Mammary epithelial cell (primary cell): ENCODE measurements at regions not wholly inside any gene's neighbourhood (a gene's known extent, or its start where the extent isn't known, plus 50 kb on each side); places are given as distances from the start of the nearest gene placed in this dataset.
"Not testable (repeated sequence)": the region's sequence is repeated elsewhere in the genome, so short reads cannot be mapped to it uniquely, and the experiment has no call there.

Experiments
- EZH2 ChIP-seq: IDR thresholded peaks from 2 replicates; pipeline ENCODE4 v1.6.1; 2012; ENCODE audit warnings: low read length, inconsistent platforms, borderline replicate concordance
- TF ChIP-seq, protein P1 (sequence below), 2 donors: IDR thresholded peaks in 1 of 2; conservative IDR thresholded peaks in 1 of 2; 2 replicates each; pipeline ENCODE4 v1.5.1; 2011 to 2012; ENCODE audit warnings: inconsistent platforms in 2 of 2, low read length in 2 of 2, mild to moderate bottlenecking in 2 of 2, control low read depth in 1 of 2, low read depth in 1 of 2; ENCODE audit not compliant: insufficient read depth in 1 of 2; ENCODE audit errors: extremely low read depth in 1 of 2

DNA sequence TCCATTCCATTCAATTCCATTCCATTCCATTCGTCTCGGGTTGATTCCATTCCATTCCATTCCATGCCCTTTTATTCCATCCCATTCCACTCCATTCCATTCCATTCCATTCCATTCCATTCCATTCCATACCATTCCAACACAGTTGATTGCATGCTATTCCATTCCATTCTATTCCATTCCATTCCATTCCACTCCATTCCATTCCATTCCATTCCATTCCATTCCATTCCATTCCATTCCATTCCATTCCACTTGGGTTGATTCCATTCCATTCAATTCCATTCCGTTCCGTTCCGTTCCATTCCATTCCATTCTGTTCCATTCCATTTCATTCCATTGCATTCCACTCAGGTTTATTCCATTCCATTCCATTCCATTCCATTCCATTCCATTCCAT is 143.3 kb downstream of the CWH43 start:
- TF ChIP-seq, protein P1, sequence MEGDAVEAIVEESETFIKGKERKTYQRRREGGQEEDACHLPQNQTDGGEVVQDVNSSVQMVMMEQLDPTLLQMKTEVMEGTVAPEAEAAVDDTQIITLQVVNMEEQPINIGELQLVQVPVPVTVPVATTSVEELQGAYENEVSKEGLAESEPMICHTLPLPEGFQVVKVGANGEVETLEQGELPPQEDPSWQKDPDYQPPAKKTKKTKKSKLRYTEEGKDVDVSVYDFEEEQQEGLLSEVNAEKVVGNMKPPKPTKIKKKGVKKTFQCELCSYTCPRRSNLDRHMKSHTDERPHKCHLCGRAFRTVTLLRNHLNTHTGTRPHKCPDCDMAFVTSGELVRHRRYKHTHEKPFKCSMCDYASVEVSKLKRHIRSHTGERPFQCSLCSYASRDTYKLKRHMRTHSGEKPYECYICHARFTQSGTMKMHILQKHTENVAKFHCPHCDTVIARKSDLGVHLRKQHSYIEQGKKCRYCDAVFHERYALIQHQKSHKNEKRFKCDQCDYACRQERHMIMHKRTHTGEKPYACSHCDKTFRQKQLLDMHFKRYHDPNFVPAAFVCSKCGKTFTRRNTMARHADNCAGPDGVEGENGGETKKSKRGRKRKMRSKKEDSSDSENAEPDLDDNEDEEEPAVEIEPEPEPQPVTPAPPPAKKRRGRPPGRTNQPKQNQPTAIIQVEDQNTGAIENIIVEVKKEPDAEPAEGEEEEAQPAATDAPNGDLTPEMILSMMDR (conservative IDR thresholded peaks at IDR 0.05 in 1 of 2, IDR thresholded peaks at IDR 0.05 in 1 of 2; ENCODE audit: extremely low read depth in 1 of 2, insufficient read depth in 1 of 2, low read depth in 1 of 2, low read length in 2 of 2) = not testable (repeated sequence)
- TF ChIP-seq EZH2 = not testable (repeated sequence)
